Kidney (tissue), 13 donors: ENCODE measurements at regions not wholly inside any gene's neighbourhood (a gene's known extent, or its start where the extent isn't known, plus 50 kb on each side); places are given as distances from the start of the nearest gene placed in this dataset.

Experiments
- DNase-seq, 5 donors: peaks; one replicate each; pipeline ENCODE4 v3.0.0-alpha.2; 2013 to 2020
- FAIRE-seq: peaks from 2 replicates; lab custom pipeline; 2012; peaks lifted over from hg19 to GRCh38; lab: Jason Lieb, UNC
- H3K27ac ChIP-seq, 2 donors: one replicate each; pipeline ENCODE4 v1.7.0; 2013; ENCODE audit warnings: low read depth in 2 of 2, low read length in 2 of 2, inconsistent platforms in 1 of 2
- H3K27me3 ChIP-seq: one replicate; pipeline ENCODE4 v1.7.1; 2013; ENCODE audit warnings: low read length, inconsistent platforms; ENCODE audit not compliant: control insufficient read depth, insufficient read depth
- H3K36me3 ChIP-seq, 3 donors: one replicate each; pipeline versions ENCODE4 v1.7.0 to v1.7.1; 2013; ENCODE audit warnings: low read length in 3 of 3, control low read depth in 1 of 3, inconsistent platforms in 1 of 3; ENCODE audit not compliant: insufficient read depth in 3 of 3, control insufficient read depth in 2 of 3
- H3K4me1 ChIP-seq, 3 donors: one replicate each; pipeline versions ENCODE4 v1.7.0 to v1.7.1; 2013; ENCODE audit warnings: low read length in 3 of 3, inconsistent platforms in 1 of 3, low read depth in 1 of 3; ENCODE audit not compliant: control insufficient read depth in 2 of 3, insufficient read depth in 2 of 3
- H3K4me3 ChIP-seq, 3 donors: one replicate each; pipeline versions ENCODE4 v1.7.0 to v1.8.1; 2013; ENCODE audit warnings: low read length in 3 of 3, control low read depth in 1 of 3, inconsistent platforms in 1 of 3
- H3K9ac ChIP-seq, 3 donors: one replicate each; pipeline versions ENCODE4 v1.7.0 to v1.7.1; 2013; ENCODE audit warnings: low read length in 3 of 3, control low read depth in 1 of 3, inconsistent platforms in 1 of 3
- H3K9me3 ChIP-seq, 3 donors: one replicate each; pipeline versions ENCODE4 v1.7.0 to v1.7.1; 2013; ENCODE audit warnings: low read length in 3 of 3, control low read depth in 1 of 3, inconsistent platforms in 1 of 3; ENCODE audit not compliant: control insufficient read depth in 2 of 3, insufficient read depth in 1 of 3
- intact Hi-C: fragments of 100-400 bp; cut with DNase I; formaldehyde crosslinking; loops from one replicate; pipeline ENCODE4 v1.11.1; 2022
- TF ChIP-seq, protein P1 (sequence below): IDR thresholded peaks from 3 replicates; pipeline ENCODE4 v1.5.1; 2012; ENCODE audit warnings: mild to moderate bottlenecking, moderate library complexity, borderline replicate concordance; ENCODE audit not compliant: insufficient read depth; ENCODE audit errors: extremely low read depth
- donor health status: control.
- donor health status: control.
- donor health status: control.
- donor health status: control.
- donor health status: control.
- donor health status: DM: yes; HTN: yes; CAD: no.
- donor health status: Normal renal cell carcinoma (clear cell type).

DNA sequence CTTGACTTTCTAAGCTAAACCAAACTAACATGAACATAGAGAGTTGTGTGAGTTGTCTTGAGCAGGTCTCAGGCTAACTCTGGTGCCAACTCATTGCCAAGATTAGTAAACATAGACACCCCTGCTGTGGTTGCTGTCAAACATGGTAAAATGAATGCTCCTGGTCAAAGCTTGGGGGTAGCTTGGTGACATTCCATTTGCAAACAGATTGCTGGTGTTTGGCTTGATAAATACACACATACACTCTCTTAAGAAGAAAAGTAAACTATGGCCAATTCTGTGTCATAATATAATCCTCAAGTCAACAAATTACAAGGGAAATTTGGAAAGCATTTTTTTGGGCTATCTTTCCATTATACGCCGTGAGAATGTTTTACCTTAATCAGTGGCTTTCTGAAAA lies 386.4 kb upstream of the PDE3A start:
- Histone ChIP-seq H3K9ac (no peak overlapping the region), H3K9me3 (no peaks in the 10 kb centered on the region), H3K4me1 (no peaks in the 10 kb centered on the region), H3K27ac (no peak overlapping the region), H3K27me3 (no peaks in the 10 kb centered on the region), H3K4me3 (no peak overlapping the region), H3K36me3 (no peaks in the 10 kb centered on the region)
- no peak for FAIRE-seq
- intact Hi-C loops = no loop called here
- TF ChIP-seq, protein P1, sequence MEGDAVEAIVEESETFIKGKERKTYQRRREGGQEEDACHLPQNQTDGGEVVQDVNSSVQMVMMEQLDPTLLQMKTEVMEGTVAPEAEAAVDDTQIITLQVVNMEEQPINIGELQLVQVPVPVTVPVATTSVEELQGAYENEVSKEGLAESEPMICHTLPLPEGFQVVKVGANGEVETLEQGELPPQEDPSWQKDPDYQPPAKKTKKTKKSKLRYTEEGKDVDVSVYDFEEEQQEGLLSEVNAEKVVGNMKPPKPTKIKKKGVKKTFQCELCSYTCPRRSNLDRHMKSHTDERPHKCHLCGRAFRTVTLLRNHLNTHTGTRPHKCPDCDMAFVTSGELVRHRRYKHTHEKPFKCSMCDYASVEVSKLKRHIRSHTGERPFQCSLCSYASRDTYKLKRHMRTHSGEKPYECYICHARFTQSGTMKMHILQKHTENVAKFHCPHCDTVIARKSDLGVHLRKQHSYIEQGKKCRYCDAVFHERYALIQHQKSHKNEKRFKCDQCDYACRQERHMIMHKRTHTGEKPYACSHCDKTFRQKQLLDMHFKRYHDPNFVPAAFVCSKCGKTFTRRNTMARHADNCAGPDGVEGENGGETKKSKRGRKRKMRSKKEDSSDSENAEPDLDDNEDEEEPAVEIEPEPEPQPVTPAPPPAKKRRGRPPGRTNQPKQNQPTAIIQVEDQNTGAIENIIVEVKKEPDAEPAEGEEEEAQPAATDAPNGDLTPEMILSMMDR = no peak
- no peak for DNase-seq

DNA sequence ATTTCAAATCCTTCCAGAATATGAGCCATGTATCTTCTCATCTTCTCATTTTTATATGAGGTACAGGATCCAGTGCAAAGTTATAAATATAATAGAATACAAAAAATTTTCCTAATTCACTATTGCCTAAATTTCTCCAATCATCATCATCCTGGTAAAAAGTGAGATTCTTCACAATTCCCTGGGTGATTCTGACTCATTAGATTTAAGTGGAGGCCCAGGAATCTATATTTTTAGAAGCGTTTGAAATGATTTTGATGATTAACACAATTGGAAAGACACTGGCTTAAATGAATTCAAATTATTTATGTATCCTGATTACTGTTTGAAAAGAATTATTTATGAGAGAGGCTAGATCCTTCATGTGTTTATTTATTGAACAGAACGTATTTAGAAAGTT lies 380.3 kb upstream of the PDE3A start:
- Histone ChIP-seq H3K9ac (no peak overlapping the region), H3K4me3 (no peak overlapping the region), H3K36me3 (no peaks in the 10 kb centered on the region), H3K27me3 (no peaks in the 10 kb centered on the region), H3K9me3 (no peaks in the 10 kb centered on the region), H3K27ac (no peak overlapping the region), H3K4me1 (no peaks in the 10 kb centered on the region)
- intact Hi-C loops = no loop called here
- FAIRE-seq (no peak), DNase-seq (no peak)
- TF ChIP-seq, protein P1 = no peak

GRCh38 chr12:19988459-19988873 lies 379.9 kb upstream of the PDE3A start:
- Histone ChIP-seq H3K27me3 (no peaks in the 10 kb centered on the region), H3K36me3 (no peaks in the 10 kb centered on the region), H3K4me1 (no peaks in the 10 kb centered on the region), H3K27ac (no peak overlapping the region), H3K4me3 (no peak overlapping the region), H3K9ac (no peak overlapping the region), H3K9me3 (no peaks in the 10 kb centered on the region)
- TF ChIP-seq, protein P1 = no peak
- FAIRE-seq (no peak), DNase-seq (peak in 1 of 5 donors; percentile 76)
- intact Hi-C loops = no loop called here

DNA sequence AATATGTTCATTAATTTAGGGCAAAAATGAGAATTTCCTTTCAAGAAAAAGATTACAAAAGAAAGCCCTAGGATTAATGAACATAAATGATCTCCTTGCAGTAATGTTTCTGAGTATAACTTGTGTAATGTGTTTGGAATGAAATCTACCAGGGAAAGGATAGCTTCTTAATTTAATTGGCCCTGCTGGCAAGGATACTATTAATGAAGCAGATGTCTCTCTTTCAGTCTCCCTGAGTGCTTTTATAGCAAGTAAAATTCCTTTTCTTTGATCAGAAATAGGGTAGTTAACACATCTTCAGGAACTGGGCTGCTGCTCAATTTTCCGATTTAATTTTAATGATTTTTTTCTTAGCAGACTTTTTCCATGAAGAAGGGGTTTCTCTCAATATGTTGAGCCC lies 379.4 kb upstream of the PDE3A start:
- no peaks in the 10 kb centered on the region for H3K36me3 ChIP-seq

More for the DNA sequence above, 379.4 kb upstream of the PDE3A start:
- Histone ChIP-seq H3K4me1 (no peaks in the 10 kb centered on the region), H3K27ac (no peak overlapping the region), H3K9ac (no peak overlapping the region), H3K4me3 (no peak overlapping the region), H3K9me3 (no peaks in the 10 kb centered on the region), H3K27me3 (no peaks in the 10 kb centered on the region)
- no peak for DNase-seq
- TF ChIP-seq, protein P1 = no peak
- intact Hi-C loops = no loop called here
- FAIRE-seq = no peak
